NT2/D1 (cell line): ENCODE measurements at regions not wholly inside any gene's neighbourhood (a gene's known extent, or its start where the extent isn't known, plus 50 kb on each side); places are given as distances from the start of the nearest gene placed in this dataset.

ENCODE experiments used
- SUZ12 ChIP-seq: IDR thresholded peaks from 2 replicates; pipeline ENCODE4 v1.6.1; 2011; ENCODE audit not compliant: insufficient read length, insufficient read depth; ENCODE audit errors: extremely low read depth
- ZNF274 ChIP-seq: IDR thresholded peaks from 2 replicates; pipeline ENCODE4 v1.6.1; 2011; ENCODE audit warnings: mild to moderate bottlenecking, low read depth, low read length

DNA sequence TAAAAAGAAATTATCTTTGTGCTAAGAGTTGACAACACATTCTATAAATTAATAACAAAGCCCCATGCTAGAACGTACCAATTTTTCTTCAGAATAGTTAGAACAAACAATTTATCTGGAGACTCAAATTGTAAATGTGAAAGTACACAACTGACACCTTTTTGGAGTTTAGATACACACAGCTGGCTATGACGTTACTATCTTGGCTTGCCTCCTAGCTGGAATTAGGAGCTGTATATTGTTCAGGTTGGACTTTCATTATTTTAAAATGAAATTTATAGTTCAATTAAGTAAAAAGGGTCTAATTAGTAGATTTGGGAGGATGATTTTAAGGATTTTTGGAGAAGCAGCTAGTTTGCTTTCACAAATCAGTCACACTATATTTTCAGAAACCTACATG is 393.9 kb upstream of the RIOK2 start:
- TF ChIP-seq SUZ12: no peak
- no peak for TF ChIP-seq ZNF274
